ENCODE measurements at regions not wholly inside any gene's neighbourhood (a gene's known extent, or its start where the extent isn't known, plus 50 kb on each side); places are given as distances from the start of the nearest gene placed in this dataset.

GRCh38 chr4:178309890-178310289 lies 867.7 kb upstream of the AGA start:
- DNase-seq: no peak

GRCh38 chr4:178311997-178312396 lies 869.8 kb upstream of the AGA start:
- DNase-seq: peak; percentile 1

GRCh38 chr4:178314287-178314686 lies 872.0 kb upstream of the AGA start:
- no peak for DNase-seq

- DNase-seq: peak; percentile 1
Measured at GRCh38 chr4:178316211-178316610, 874.0 kb upstream of the AGA start.

GRCh38 chr4:178320003-178320402 lies 877.8 kb upstream of the AGA start:
- DNase-seq: no peak

- no peak for DNase-seq
Measured at GRCh38 chr4:178322524-178323183, 880.4 kb upstream of the AGA start.

GRCh38 chr4:178329226-178329872 lies 887.1 kb upstream of the AGA start:
- no peak for DNase-seq

- no peak for DNase-seq
Measured at GRCh38 chr4:178333355-178333754, 891.1 kb upstream of the AGA start.

- peak; percentile 5 for DNase-seq
Measured at GRCh38 chr4:178339769-178340168, 897.5 kb upstream of the AGA start.

GRCh38 chr4:178340468-178340867 lies 898.2 kb upstream of the AGA start:
- no peak for DNase-seq

- DNase-seq: no peak
Measured at GRCh38 chr4:178344096-178344495, 901.9 kb upstream of the AGA start.

- no peak for DNase-seq
Measured at GRCh38 chr4:178347111-178347510, 904.9 kb upstream of the AGA start.

- no peak for DNase-seq
Measured at GRCh38 chr4:178349601-178350000, 907.4 kb upstream of the AGA start.

- DNase-seq: no peak
Measured at GRCh38 chr4:178351185-178351584, 908.9 kb upstream of the AGA start.

GRCh38 chr4:178356725-178357124 lies 914.5 kb upstream of the AGA start:
- DNase-seq: no peak

- no peak for DNase-seq
Measured at GRCh38 chr4:178385481-178385880, 943.2 kb upstream of the AGA start.

- DNase-seq: no peak
Measured at GRCh38 chr4:178387756-178388155, 945.5 kb upstream of the AGA start.

- DNase-seq: peak; percentile 22
Measured at GRCh38 chr4:178395798-178396197, 953.6 kb upstream of the AGA start.

GRCh38 chr4:178412455-178412854 lies 970.2 kb upstream of the AGA start:
- DNase-seq: no peak

- no peak for DNase-seq
Measured at GRCh38 chr4:178414042-178414441, 971.8 kb upstream of the AGA start.

- no peak for DNase-seq
Measured at GRCh38 chr4:178414881-178415446, 972.7 kb upstream of the AGA start.

GRCh38 chr4:178415925-178416324 lies 973.7 kb upstream of the AGA start:
- no peak for DNase-seq

GRCh38 chr4:178423366-178423765 lies 981.1 kb upstream of the AGA start:
- no peak for DNase-seq

- DNase-seq: no peak
Measured at GRCh38 chr4:178426871-178427270, 984.6 kb upstream of the AGA start.

- no peak for DNase-seq
Measured at GRCh38 chr4:178427663-178428062, 985.4 kb upstream of the AGA start.
